Endometrium (tissue), 2 donors: ENCODE measurements at regions not wholly inside any gene's neighbourhood (a gene's known extent, or its start where the extent isn't known, plus 50 kb on each side); places are given as distances from the start of the nearest gene placed in this dataset.

ENCODE experiments used
- FAIRE-seq: peaks from 2 replicates; lab custom pipeline; 2012; peaks lifted over from hg19 to GRCh38; lab: Jason Lieb, UNC
- donor health status: control.
- donor health status: control.

- no peak for FAIRE-seq
These were observed 112.7 kb upstream of the NREP start for GRCh38 chr5:111869681-111870080.

GRCh38 chr5:111865356-111865755, 108.4 kb upstream of the NREP start:
- no peak for FAIRE-seq

GRCh38 chr5:111863801-111864200, 106.8 kb upstream of the NREP start:
- FAIRE-seq, result no peak

- no peak for FAIRE-seq
These were observed 102.7 kb upstream of the NREP start for GRCh38 chr5:111859533-111860270.

GRCh38 chr5:111859031-111859430, 102.0 kb upstream of the NREP start:
- FAIRE-seq, result no peak

- FAIRE-seq, result no peak
These were observed 100.6 kb upstream of the NREP start for GRCh38 chr5:111857623-111858022.

- no peak for FAIRE-seq
These were observed 100.0 kb upstream of the NREP start for GRCh38 chr5:111856876-111857466.

- FAIRE-seq, result no peak
These were observed 98.4 kb upstream of the NREP start for GRCh38 chr5:111855356-111855755.

GRCh38 chr5:111854186-111854585, 97.2 kb upstream of the NREP start:
- FAIRE-seq, result no peak

GRCh38 chr5:111853748-111854147, 96.8 kb upstream of the NREP start:
- no peak for FAIRE-seq

- FAIRE-seq, result no peak
These were observed 94.9 kb upstream of the NREP start for GRCh38 chr5:111851631-111852548.

- FAIRE-seq, result no peak
These were observed 91.5 kb upstream of the NREP start for GRCh38 chr5:111848476-111848875.

- no peak for FAIRE-seq
These were observed 90.3 kb upstream of the NREP start for GRCh38 chr5:111847052-111847925.

GRCh38 chr5:111840036-111840674, 83.2 kb upstream of the NREP start:
- FAIRE-seq, result no peak

- no peak for FAIRE-seq
These were observed 82.4 kb upstream of the NREP start for GRCh38 chr5:111839438-111839837.

GRCh38 chr5:111836426-111836825, 79.4 kb upstream of the NREP start:
- no peak for FAIRE-seq

- FAIRE-seq, result no peak
These were observed 78.1 kb upstream of the NREP start for GRCh38 chr5:111834926-111835599.

GRCh38 chr5:111830333-111830732, 73.3 kb upstream of the NREP start:
- no peak for FAIRE-seq

- FAIRE-seq, result no peak
These were observed 72.7 kb upstream of the NREP start for GRCh38 chr5:111829701-111830100.

GRCh38 chr5:111826064-111826463, 69.1 kb upstream of the NREP start:
- no peak for FAIRE-seq

- FAIRE-seq, result no peak
These were observed 63.1 kb upstream of the NREP start for GRCh38 chr5:111820072-111820471.
